ENCODE measurements at regions not wholly inside any gene's neighbourhood (a gene's known extent, or its start where the extent isn't known, plus 50 kb on each side); places are given as distances from the start of the nearest gene placed in this dataset.

GRCh38 chr3:16707260-16707659 is 102.0 kb upstream of the DAZL start:
- TF ChIP-seq POLR2A (IDR thresholded peaks at IDR 0.05): no peak
- no peak for TF ChIP-seq EP300 (IDR thresholded peaks at IDR 0.05; ENCODE audit: low read depth)
- no peak for TF ChIP-seq CTCF (IDR thresholded peaks at IDR 0.05)

Measured in transverse colon (tissue), 3 donors.